Endothelial cell of umbilical vein (primary cell): ENCODE measurements at regions not wholly inside any gene's neighbourhood (a gene's known extent, or its start where the extent isn't known, plus 50 kb on each side); places are given as distances from the start of the nearest gene placed in this dataset.

Source experiments
- BruUV-seq: library from RNA; stranded (reverse); fragments of 400-500 nt; replicated peaks from 2 replicates; lab custom pipeline; 2021; lab: Mats Ljungman, UMichigan
- CTCF ChIA-PET: fragments of 300-600, 350-600 bp; sonication (Branson Sonifier 250); formaldehyde crosslinking; loops from one replicate; lab custom pipeline; 2021; ENCODE audit warnings: antibody characterized with exemption, inconsistent platforms; lab: Charles Lee
- POLR2A ChIA-PET: fragments of 300-600, 350-600 bp; sonication (Branson Sonifier 250); formaldehyde crosslinking; loops from one replicate; lab custom pipeline; 2021; ENCODE audit warnings: antibody characterized with exemption, inconsistent platforms; lab: Charles Lee
- DNase-seq: peaks from one replicate; pipeline ENCODE4 v3.0.0-alpha.2; 2011; ENCODE audit warnings: low read depth, low spot score
- FAIRE-seq: peaks from 2 replicates; lab custom pipeline; 2011; peaks lifted over from hg19 to GRCh38; lab: Jason Lieb, UNC
- H2AFZ ChIP-seq: 2 replicates; pipeline ENCODE4 v1.6.0; 2012; ENCODE audit warnings: low read depth, low read length, control low read depth, inconsistent platforms
- H3K27ac ChIP-seq: 2 replicates; pipeline ENCODE4 v1.5.1; 2011; ENCODE audit warnings: low read depth, mild to moderate bottlenecking, control low read depth, low read length, moderate library complexity; ENCODE audit not compliant: insufficient read depth
- H3K27me3 ChIP-seq, 2 experiments: 2 replicates each; pipeline versions ENCODE4 v1.6.0 to v1.6.1; 2011; ENCODE audit warnings: low read length in 2 of 2, mixed read lengths in 1 of 2; ENCODE audit not compliant: control insufficient read depth in 2 of 2, insufficient read depth in 2 of 2
- H3K36me3 ChIP-seq, 2 experiments: 2 replicates in 1 of 2; 3 replicates in 1 of 2; pipeline ENCODE4 v1.5.1; 2011; ENCODE audit warnings: low read length in 2 of 2, mild to moderate bottlenecking in 1 of 2, moderate library complexity in 1 of 2; ENCODE audit not compliant: control insufficient read depth in 2 of 2, insufficient read depth in 2 of 2; ENCODE audit errors: extremely low read depth in 1 of 2
- H3K4me1 ChIP-seq: 3 replicates; pipeline ENCODE4 v1.5.1; 2011; ENCODE audit warnings: mild to moderate bottlenecking, low read length; ENCODE audit not compliant: control insufficient read depth, insufficient read depth; ENCODE audit errors: extremely low read depth
- H3K4me2 ChIP-seq: 2 replicates; pipeline ENCODE4 v1.6.1; 2011; ENCODE audit warnings: low read length, control low read depth, mixed read lengths; ENCODE audit not compliant: insufficient read depth
- H3K4me3 ChIP-seq, 3 experiments: fragments of 200-600 bp in 1 of 3; sonication (generic), shearing (Covaris generic) in 1 of 3; replicated peaks in 1 of 3; 2 replicates each; pipeline ENCODE4 v1.5.1; 2011 to 2016; ENCODE audit warnings: control low read depth in 3 of 3, low read length in 3 of 3, mild to moderate bottlenecking in 2 of 3, inconsistent platforms in 1 of 3, low read depth in 1 of 3, moderate library complexity in 1 of 3; ENCODE audit not compliant: insufficient read depth in 1 of 3
- H3K79me2 ChIP-seq: 2 replicates; pipeline ENCODE4 v1.6.0; 2012; ENCODE audit warnings: low read length, inconsistent platforms; ENCODE audit not compliant: control insufficient read depth, insufficient read depth
- H3K9ac ChIP-seq: replicated peaks from 2 replicates; pipeline ENCODE3; 2011; ENCODE audit warnings: low read length, control low read depth; ENCODE audit not compliant: insufficient read depth; ENCODE audit errors: extremely low read depth
- H3K9me1 ChIP-seq: replicated peaks from 3 replicates; pipeline ENCODE4 v1.6.0; 2011; ENCODE audit warnings: mild to moderate bottlenecking, low read length; ENCODE audit not compliant: control insufficient read depth, insufficient read depth; ENCODE audit errors: extremely low read depth
- H3K9me3 ChIP-seq: replicated peaks from 2 replicates; pipeline ENCODE4 v1.5.1; 2012; ENCODE audit warnings: low read length, inconsistent platforms; ENCODE audit not compliant: control insufficient read depth, insufficient read depth
- H4K20me1 ChIP-seq: replicated peaks from 2 replicates; pipeline ENCODE3; 2011; ENCODE audit warnings: mild to moderate bottlenecking, low read length; ENCODE audit not compliant: control insufficient read depth, insufficient read depth; ENCODE audit errors: extremely low read depth
- EZH2 ChIP-seq: IDR thresholded peaks from 2 replicates; pipeline ENCODE4 v1.6.1; 2012; ENCODE audit warnings: borderline replicate concordance, low read depth, mild to moderate bottlenecking, moderate library complexity, low read length, inconsistent platforms; ENCODE audit not compliant: severe bottlenecking
- FOS ChIP-seq: IDR thresholded peaks from 2 replicates; pipeline ENCODE4 v1.6.1; 2011; ENCODE audit warnings: mild to moderate bottlenecking, low read length, moderate library complexity, borderline replicate concordance; ENCODE audit not compliant: insufficient read depth
- GATA2 ChIP-seq: IDR thresholded peaks from 2 replicates; pipeline ENCODE4 v1.7.0; 2011; ENCODE audit warnings: low read depth, mild to moderate bottlenecking, moderate library complexity, mixed read lengths, low read length; ENCODE audit not compliant: insufficient read length, insufficient read depth
- JUN ChIP-seq: IDR thresholded peaks from 2 replicates; pipeline ENCODE4 v1.6.1; 2011; ENCODE audit warnings: borderline replicate concordance, low read depth; ENCODE audit not compliant: insufficient read length, insufficient read depth
- MYC ChIP-seq: IDR thresholded peaks from one replicate; pipeline ENCODE4 v1.6.1; 2011; ENCODE audit warnings: mild to moderate bottlenecking, low read depth, low read length
- POLR2A ChIP-seq: IDR thresholded peaks from 2 replicates; pipeline ENCODE4 v1.6.1; 2012; ENCODE audit warnings: low read depth, mild to moderate bottlenecking, control low read depth, low read length
- POLR2AphosphoS5 ChIP-seq: IDR thresholded peaks from 2 replicates; pipeline ENCODE4 v1.6.1; 2012; ENCODE audit warnings: low read depth, mild to moderate bottlenecking, control low read depth, low read length, moderate library complexity; ENCODE audit not compliant: insufficient read depth
- dilution Hi-C: fragments of 300-500 bp; cut with MboI; formaldehyde crosslinking; loops from one replicate; pipeline ENCODE4 v1.15.0; 2019; ENCODE audit warnings: low sequenced_read_pairs; ENCODE audit not compliant: extremely low pct_ligation_motif_present
- intact Hi-C: fragments of 100-400 bp; cut with micrococcal nuclease; formaldehyde crosslinking; loops from one replicate; pipeline ENCODE4 v1.10.0; 2022
- TF ChIP-seq, protein P1 (sequence below): IDR thresholded peaks from 2 replicates; pipeline ENCODE4 v1.6.1; 2011; ENCODE audit not compliant: insufficient read depth, insufficient read length
- TF ChIP-seq, protein P2 (sequence below), 2 donors: IDR thresholded peaks; 1 replicate in 1 of 2; 2 replicates in 1 of 2; pipeline ENCODE4 v1.5.1; 2011; ENCODE audit warnings: low read length in 2 of 2, mild to moderate bottlenecking in 2 of 2, moderate library complexity in 2 of 2, control low read depth in 1 of 2, inconsistent platforms in 1 of 2, low read depth in 1 of 2; ENCODE audit not compliant: insufficient read depth in 1 of 2; ENCODE audit errors: extremely low read depth in 1 of 2

DNA sequence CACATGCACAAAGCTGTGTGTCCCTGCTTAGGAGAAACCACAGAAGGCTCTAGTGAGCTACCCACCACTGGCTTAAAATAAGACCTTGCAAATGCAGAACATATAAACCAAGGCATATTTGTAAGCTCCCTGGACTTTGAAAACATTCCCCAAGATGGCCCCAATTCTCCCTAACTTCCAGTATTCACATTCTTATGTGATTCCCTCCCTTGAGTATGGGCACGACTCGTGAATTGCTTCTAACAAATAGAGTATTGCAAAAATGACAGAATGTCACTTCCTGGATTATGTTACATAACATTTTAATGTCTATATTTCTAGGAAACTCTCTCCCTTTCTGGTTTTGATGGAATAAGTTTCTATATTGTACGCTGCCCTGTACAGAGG lies 131.8 kb upstream of the MCTP2 start:
- no peak for TF ChIP-seq FOS
- no peak for TF ChIP-seq GATA2
- TF ChIP-seq JUN, result no peak
- no peak for TF ChIP-seq MYC
- TF ChIP-seq, protein P1, sequence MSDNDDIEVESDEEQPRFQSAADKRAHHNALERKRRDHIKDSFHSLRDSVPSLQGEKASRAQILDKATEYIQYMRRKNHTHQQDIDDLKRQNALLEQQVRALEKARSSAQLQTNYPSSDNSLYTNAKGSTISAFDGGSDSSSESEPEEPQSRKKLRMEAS, result no peak
- TF ChIP-seq, protein P2, sequence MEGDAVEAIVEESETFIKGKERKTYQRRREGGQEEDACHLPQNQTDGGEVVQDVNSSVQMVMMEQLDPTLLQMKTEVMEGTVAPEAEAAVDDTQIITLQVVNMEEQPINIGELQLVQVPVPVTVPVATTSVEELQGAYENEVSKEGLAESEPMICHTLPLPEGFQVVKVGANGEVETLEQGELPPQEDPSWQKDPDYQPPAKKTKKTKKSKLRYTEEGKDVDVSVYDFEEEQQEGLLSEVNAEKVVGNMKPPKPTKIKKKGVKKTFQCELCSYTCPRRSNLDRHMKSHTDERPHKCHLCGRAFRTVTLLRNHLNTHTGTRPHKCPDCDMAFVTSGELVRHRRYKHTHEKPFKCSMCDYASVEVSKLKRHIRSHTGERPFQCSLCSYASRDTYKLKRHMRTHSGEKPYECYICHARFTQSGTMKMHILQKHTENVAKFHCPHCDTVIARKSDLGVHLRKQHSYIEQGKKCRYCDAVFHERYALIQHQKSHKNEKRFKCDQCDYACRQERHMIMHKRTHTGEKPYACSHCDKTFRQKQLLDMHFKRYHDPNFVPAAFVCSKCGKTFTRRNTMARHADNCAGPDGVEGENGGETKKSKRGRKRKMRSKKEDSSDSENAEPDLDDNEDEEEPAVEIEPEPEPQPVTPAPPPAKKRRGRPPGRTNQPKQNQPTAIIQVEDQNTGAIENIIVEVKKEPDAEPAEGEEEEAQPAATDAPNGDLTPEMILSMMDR (IDR thresholded peaks at IDR 0.05; ENCODE audit: extremely low read depth in 1 of 2, insufficient read depth in 1 of 2, low read depth in 1 of 2, low read length in 2 of 2), result no peak
- TF ChIP-seq POLR2A, result no peak
- TF ChIP-seq POLR2AphosphoS5, result no peak
- no peak for TF ChIP-seq EZH2
- Histone ChIP-seq H3K4me3 (no peak overlapping the region), H3K36me3 (no peaks in the 10 kb centered on the region), H3K9ac (no peak overlapping the region), H3K27ac (no peak overlapping the region), H3K9me3 (no peaks in the 10 kb centered on the region), H3K4me2 (no peak overlapping the region), H3K27me3 (no peaks in the 10 kb centered on the region), H2AFZ (no peak overlapping the region), H4K20me1 (no peaks in the 10 kb centered on the region), H3K4me1 (no peaks in the 10 kb centered on the region), H3K9me1 (no peaks in the 10 kb centered on the region), H3K79me2 (no peaks in the 10 kb centered on the region)
- POLR2A ChIA-PET, result no interaction called here
- intact Hi-C loops (no loop called here), dilution Hi-C loops (no loop called here)
- DNase-seq, result no peak
- FAIRE-seq, result no peak
- CTCF ChIA-PET, result no interaction called here
- no TSS peak for BruUV-seq
